ENCODE measurements at regions not wholly inside any gene's neighbourhood (a gene's known extent, or its start where the extent isn't known, plus 50 kb on each side); places are given as distances from the start of the nearest gene placed in this dataset.

DNA sequence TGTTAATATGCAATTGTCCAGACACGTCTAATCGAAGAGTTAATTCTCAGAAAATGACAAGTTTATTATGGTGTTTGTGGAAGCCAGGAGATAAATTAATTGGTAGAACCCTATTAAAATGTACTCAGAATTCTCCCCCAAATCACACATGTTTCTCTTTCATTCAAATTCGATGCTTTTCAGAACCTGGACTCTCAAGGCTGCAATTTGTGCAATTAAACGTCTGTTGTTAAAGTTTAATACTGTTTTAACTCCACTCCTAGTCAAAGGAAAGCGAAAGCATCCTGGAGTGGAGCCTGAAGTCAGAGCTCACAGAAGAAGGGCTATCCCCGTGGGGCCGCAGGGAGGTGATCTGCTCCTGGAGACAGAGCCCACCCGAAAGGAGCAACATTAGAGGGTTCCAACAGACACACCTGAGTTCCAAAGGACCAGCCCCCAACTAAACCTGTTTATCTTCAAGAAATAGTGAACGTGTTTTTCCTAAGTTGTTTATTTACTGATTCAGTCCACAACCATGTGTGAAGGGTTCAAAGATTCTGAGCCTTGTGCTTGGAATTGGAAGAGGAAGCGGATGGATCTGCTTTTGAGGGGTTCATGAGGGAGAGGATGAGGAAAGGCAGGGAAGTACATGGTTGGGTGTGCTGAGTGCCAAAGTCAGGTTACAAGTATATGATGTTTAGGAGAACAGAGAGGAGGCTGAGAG is 68.0 kb upstream of the AKT3 start:
- TF ChIP-seq, protein P1, sequence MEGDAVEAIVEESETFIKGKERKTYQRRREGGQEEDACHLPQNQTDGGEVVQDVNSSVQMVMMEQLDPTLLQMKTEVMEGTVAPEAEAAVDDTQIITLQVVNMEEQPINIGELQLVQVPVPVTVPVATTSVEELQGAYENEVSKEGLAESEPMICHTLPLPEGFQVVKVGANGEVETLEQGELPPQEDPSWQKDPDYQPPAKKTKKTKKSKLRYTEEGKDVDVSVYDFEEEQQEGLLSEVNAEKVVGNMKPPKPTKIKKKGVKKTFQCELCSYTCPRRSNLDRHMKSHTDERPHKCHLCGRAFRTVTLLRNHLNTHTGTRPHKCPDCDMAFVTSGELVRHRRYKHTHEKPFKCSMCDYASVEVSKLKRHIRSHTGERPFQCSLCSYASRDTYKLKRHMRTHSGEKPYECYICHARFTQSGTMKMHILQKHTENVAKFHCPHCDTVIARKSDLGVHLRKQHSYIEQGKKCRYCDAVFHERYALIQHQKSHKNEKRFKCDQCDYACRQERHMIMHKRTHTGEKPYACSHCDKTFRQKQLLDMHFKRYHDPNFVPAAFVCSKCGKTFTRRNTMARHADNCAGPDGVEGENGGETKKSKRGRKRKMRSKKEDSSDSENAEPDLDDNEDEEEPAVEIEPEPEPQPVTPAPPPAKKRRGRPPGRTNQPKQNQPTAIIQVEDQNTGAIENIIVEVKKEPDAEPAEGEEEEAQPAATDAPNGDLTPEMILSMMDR (IDR thresholded peaks at IDR 0.05) = no peak
- no peak for TF ChIP-seq POLR2A (IDR thresholded peaks at IDR 0.05)
